Right lobe of liver (tissue), 6 donors: ENCODE measurements at regions not wholly inside any gene's neighbourhood (a gene's known extent, or its start where the extent isn't known, plus 50 kb on each side); places are given as distances from the start of the nearest gene placed in this dataset.

ENCODE experiments used
- ATAC-seq, 4 donors: fragments of 200-7000 bp; cut with Tn5 transposase; one replicate each; pipeline ENCODE4 v1.9.1; 2020; ENCODE audit warnings: mild to moderate bottlenecking in 4 of 4, moderate library complexity in 4 of 4
- DNase-seq, 3 donors: peaks; one replicate each; pipeline ENCODE4 v3.0.0-alpha.2; 2020
- H3K27ac ChIP-seq, 3 donors: fragments of 200-600 bp; one replicate each; pipeline ENCODE4 v1.8.0; 2022
- H3K27me3 ChIP-seq, 2 donors: fragments of 200-600 bp; one replicate each; pipeline ENCODE4 v1.8.0; 2022
- H3K36me3 ChIP-seq, 4 donors: fragments of 200-600 bp; sonication (generic) in 1 of 4; one replicate each; pipeline versions ENCODE4 v1.5.1 to v1.8.0; 2017 to 2022; ENCODE audit warnings: control low read depth in 1 of 4
- H3K4me1 ChIP-seq, 4 donors: fragments of 200-600 bp; sonication (generic) in 1 of 4; one replicate each; pipeline versions ENCODE4 v1.5.1 to v1.8.0; 2017 to 2022; ENCODE audit warnings: control low read depth in 1 of 4
- H3K4me3 ChIP-seq, 3 donors: fragments of 200-600 bp; one replicate each; pipeline ENCODE4 v1.8.0; 2022
- H3K9me3 ChIP-seq, 4 donors: fragments of 200-600 bp; sonication (generic) in 1 of 4; one replicate each; pipeline versions ENCODE4 v1.5.1 to v1.8.0; 2017 to 2022; ENCODE audit warnings: control low read depth in 1 of 4
- POLR2A ChIP-seq: fragments of 450-650 bp; IDR thresholded peaks from one replicate; pipeline ENCODE4 v1.6.1; 2017; ENCODE audit warnings: antibody characterized with exemption, mild to moderate bottlenecking
- WGBS: methylation state at CpG from one replicate; pipeline ENCODE4 v1.1.6; 2018; ENCODE audit warnings: low coverage, low lambda C conversion rate; ENCODE audit not compliant: insufficient coverage; ENCODE audit errors: missing lambda C conversion rate; 5-methylcytosine and 5-hydroxymethylcytosine counted together
- intact Hi-C, 2 donors: fragments of 100-400 bp; cut with DNase I; formaldehyde crosslinking; loops; one replicate each; pipeline versions ENCODE4 v1.11.2 to v1.14.1; 2022
- TF ChIP-seq, protein P1 (sequence below), 4 donors: fragments of 200-600 bp in 3 of 4; fragments of 450-650 bp in 1 of 4; IDR thresholded peaks; one replicate each; pipeline versions ENCODE4 v1.5.1 to v1.8.0; 2016 to 2022; ENCODE audit warnings: antibody characterized with exemption in 4 of 4, mild to moderate bottlenecking in 2 of 4
- donor health status: DM: no; HTN: yes; CAD: no.
- donor health status: DM: no; HTN: no; CAD: no.
- donor health status: DM: no; HTN: no; CAD: no.
- donor health status: DM: no; HTN: yes; CAD: no.
- donor health status: DM: no; HTN: yes; CAD: no.

- H3K4me1 ChIP-seq: no peaks in the 10 kb centered on the region
- no peak overlapping the region for H3K27ac ChIP-seq
- no peak overlapping the region for H3K4me3 ChIP-seq
- no peak for TF ChIP-seq POLR2A
- TF ChIP-seq, protein P1, sequence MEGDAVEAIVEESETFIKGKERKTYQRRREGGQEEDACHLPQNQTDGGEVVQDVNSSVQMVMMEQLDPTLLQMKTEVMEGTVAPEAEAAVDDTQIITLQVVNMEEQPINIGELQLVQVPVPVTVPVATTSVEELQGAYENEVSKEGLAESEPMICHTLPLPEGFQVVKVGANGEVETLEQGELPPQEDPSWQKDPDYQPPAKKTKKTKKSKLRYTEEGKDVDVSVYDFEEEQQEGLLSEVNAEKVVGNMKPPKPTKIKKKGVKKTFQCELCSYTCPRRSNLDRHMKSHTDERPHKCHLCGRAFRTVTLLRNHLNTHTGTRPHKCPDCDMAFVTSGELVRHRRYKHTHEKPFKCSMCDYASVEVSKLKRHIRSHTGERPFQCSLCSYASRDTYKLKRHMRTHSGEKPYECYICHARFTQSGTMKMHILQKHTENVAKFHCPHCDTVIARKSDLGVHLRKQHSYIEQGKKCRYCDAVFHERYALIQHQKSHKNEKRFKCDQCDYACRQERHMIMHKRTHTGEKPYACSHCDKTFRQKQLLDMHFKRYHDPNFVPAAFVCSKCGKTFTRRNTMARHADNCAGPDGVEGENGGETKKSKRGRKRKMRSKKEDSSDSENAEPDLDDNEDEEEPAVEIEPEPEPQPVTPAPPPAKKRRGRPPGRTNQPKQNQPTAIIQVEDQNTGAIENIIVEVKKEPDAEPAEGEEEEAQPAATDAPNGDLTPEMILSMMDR (IDR thresholded peaks at IDR 0.05): no peak
- no peaks in the 10 kb centered on the region for H3K36me3 ChIP-seq
- WGBS: 60% methylated on average over 1 of the region's 1 CpG
- intact Hi-C loops: no loop called here
- no peak for DNase-seq
- ATAC-seq: no peak
- no peaks in the 10 kb centered on the region for H3K9me3 ChIP-seq
- no peaks in the 10 kb centered on the region for H3K27me3 ChIP-seq
Observed at GRCh38 chr5:38045446-38045845, 205.6 kb upstream of the GDNF start.

DNA sequence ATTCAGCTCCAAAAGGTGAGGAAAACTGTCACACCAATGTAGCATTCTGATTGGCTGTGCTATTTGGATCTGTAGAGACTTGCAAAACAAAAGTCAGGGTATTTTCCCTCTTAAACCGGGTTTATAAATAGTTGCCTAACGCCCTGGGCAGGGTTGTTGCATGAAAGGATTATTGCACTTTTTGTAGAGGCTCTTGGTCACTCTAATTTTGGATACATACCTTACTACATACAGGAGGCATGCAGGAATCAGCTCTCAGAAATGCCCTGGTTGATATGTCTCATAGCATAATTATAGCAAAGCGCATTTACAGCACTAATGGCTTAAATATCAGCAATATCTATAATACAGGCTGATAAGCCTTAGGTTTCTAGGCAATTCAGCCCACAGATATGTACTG lies 200.0 kb upstream of the GDNF start:
- H3K4me1 ChIP-seq: no peaks in the 10 kb centered on the region
- H3K27ac ChIP-seq: no peak overlapping the region
- H3K4me3 ChIP-seq: no peak overlapping the region
- ATAC-seq (no peak), DNase-seq (no peak)
- H3K36me3 ChIP-seq: no peaks in the 10 kb centered on the region
- H3K27me3 ChIP-seq: no peaks in the 10 kb centered on the region
- H3K9me3 ChIP-seq: no peaks in the 10 kb centered on the region
- no peak for TF ChIP-seq POLR2A
- TF ChIP-seq, protein P1 (IDR thresholded peaks at IDR 0.05): no peak
- WGBS: 53% methylated on average over 3 of the region's 3 CpGs
- intact Hi-C loops: no loop called here

DNA sequence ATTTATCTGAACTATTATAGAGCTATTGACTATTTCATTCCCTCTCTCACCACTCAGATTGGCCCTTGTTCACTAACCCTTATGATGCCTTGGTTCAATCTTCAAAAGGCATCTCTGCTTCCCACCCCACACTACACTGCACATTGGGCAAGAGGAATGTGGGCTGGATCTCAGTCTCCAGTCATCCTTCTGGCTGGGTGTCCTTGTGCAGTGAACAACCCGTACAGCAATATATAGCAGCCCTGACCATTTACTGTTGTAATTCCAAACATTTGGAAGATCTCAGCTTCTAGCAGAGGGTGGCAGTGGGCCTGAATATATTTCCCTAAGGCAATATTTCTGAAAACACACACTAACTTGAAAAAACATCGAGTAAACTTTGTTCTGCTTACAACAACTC lies 199.2 kb upstream of the GDNF start:
- H3K4me1 ChIP-seq: no peaks in the 10 kb centered on the region
- H3K9me3 ChIP-seq: no peaks in the 10 kb centered on the region
- DNase-seq (no peak), ATAC-seq (no peak)
- H3K27ac ChIP-seq: no peak overlapping the region
- intact Hi-C loops: no loop called here
- H3K4me3 ChIP-seq: no peak overlapping the region
- 66% methylated on average over 2 of the region's 2 CpGs for WGBS
- H3K27me3 ChIP-seq: no peaks in the 10 kb centered on the region
- TF ChIP-seq POLR2A: no peak
- TF ChIP-seq, protein P1 (IDR thresholded peaks at IDR 0.05): no peak
- no peaks in the 10 kb centered on the region for H3K36me3 ChIP-seq

GRCh38 chr5:38036765-38037164 lies 196.9 kb upstream of the GDNF start:
- no peak for DNase-seq
- H3K9me3 ChIP-seq: no peaks in the 10 kb centered on the region
- no peaks in the 10 kb centered on the region for H3K27me3 ChIP-seq
- WGBS: 51% methylated on average over 4 of the region's 4 CpGs
- H3K36me3 ChIP-seq: no peaks in the 10 kb centered on the region
- intact Hi-C loops: no loop called here
- H3K4me1 ChIP-seq: no peaks in the 10 kb centered on the region
- H3K27ac ChIP-seq: no peak overlapping the region
- H3K4me3 ChIP-seq: no peak overlapping the region
- TF ChIP-seq POLR2A: no peak
- TF ChIP-seq, protein P1 (IDR thresholded peaks at IDR 0.05): no peak
- no peak for ATAC-seq

GRCh38 chr5:38032149-38032548 lies 192.3 kb upstream of the GDNF start:
- Histone ChIP-seq H3K27me3 (no peaks in the 10 kb centered on the region), H3K4me3 (no peak overlapping the region), H3K4me1 (no peaks in the 10 kb centered on the region), H3K27ac (no peak overlapping the region), H3K36me3 (no peaks in the 10 kb centered on the region), H3K9me3 (no peaks in the 10 kb centered on the region)
- intact Hi-C loops: no loop called here
- TF ChIP-seq, protein P1 (IDR thresholded peaks at IDR 0.05): no peak
- no peak for TF ChIP-seq POLR2A
- DNase-seq: no peak
- WGBS: 78% methylated on average over 1 of the region's 1 CpG
- ATAC-seq: no peak
